ENCODE measurements at regions not wholly inside any gene's neighbourhood (a gene's known extent, or its start where the extent isn't known, plus 50 kb on each side); places are given as distances from the start of the nearest gene placed in this dataset.

GRCh38 chrX:110414679-110415439 lies 56.2 kb downstream of the RTL9 start:
- TF ChIP-seq CTCF (IDR thresholded peaks at IDR 0.05; ENCODE audit: control insufficient read depth, extremely low read depth, insufficient read depth) = no peak
- no peak overlapping the region for H3K4me3 ChIP-seq (ENCODE audit: low read depth, low read length)
- DNase-seq (ENCODE audit: low read depth) = no peak

GRCh38 chrX:110415440-110416170 lies 57.0 kb downstream of the RTL9 start:
- H3K4me3 ChIP-seq (ENCODE audit: low read depth, low read length) = no peak overlapping the region
- DNase-seq (ENCODE audit: low read depth) = no peak
- no peak for TF ChIP-seq CTCF (IDR thresholded peaks at IDR 0.05; ENCODE audit: control insufficient read depth, extremely low read depth, insufficient read depth)

GRCh38 chrX:110417128-110417527 lies 58.5 kb downstream of the RTL9 start:
- no peak for DNase-seq (ENCODE audit: low read depth)
- TF ChIP-seq CTCF (IDR thresholded peaks at IDR 0.05; ENCODE audit: control insufficient read depth, extremely low read depth, insufficient read depth) = no peak

GRCh38 chrX:110418316-110419235 lies 59.9 kb downstream of the RTL9 start:
- no peak overlapping the region for H3K4me3 ChIP-seq (ENCODE audit: low read depth, low read length)
- peak; percentile 61 for TF ChIP-seq CTCF (IDR thresholded peaks at IDR 0.05; ENCODE audit: control insufficient read depth, extremely low read depth, insufficient read depth)
- no peak for DNase-seq (ENCODE audit: low read depth)

More at GRCh38 chrX:110417128-110417527, 58.5 kb downstream of the RTL9 start:
- H3K4me3 ChIP-seq (ENCODE audit: low read depth, low read length) = no peak overlapping the region

- DNase-seq (ENCODE audit: low read depth) = no peak
- TF ChIP-seq CTCF (IDR thresholded peaks at IDR 0.05; ENCODE audit: control insufficient read depth, extremely low read depth, insufficient read depth) = no peak
- no peak overlapping the region for H3K4me3 ChIP-seq (ENCODE audit: low read depth, low read length)
Observed at GRCh38 chrX:110419512-110419911, 60.9 kb downstream of the RTL9 start.

- H3K4me3 ChIP-seq (ENCODE audit: low read depth, low read length) = no peak overlapping the region
- no peak for TF ChIP-seq CTCF (IDR thresholded peaks at IDR 0.05; ENCODE audit: control insufficient read depth, extremely low read depth, insufficient read depth)
- no peak for DNase-seq (ENCODE audit: low read depth)
Observed at GRCh38 chrX:110420771-110421499, 62.3 kb downstream of the RTL9 start.
